ENCODE measurements at regions not wholly inside any gene's neighbourhood (a gene's known extent, or its start where the extent isn't known, plus 50 kb on each side); places are given as distances from the start of the nearest gene placed in this dataset.

- TF ChIP-seq CTCF (IDR thresholded peaks at IDR 0.05) (no peak), EZH2 (IDR thresholded peaks at IDR 0.05; ENCODE audit: borderline replicate concordance, insufficient read depth, low read depth, low read length, poor library complexity, severe bottlenecking) (no peak)
Observed at GRCh38 chr7:79523436-79523835, 70.0 kb upstream of the MAGI2 start.

Measured in B cell (primary cell).